ENCODE measurements at regions not wholly inside any gene's neighbourhood (a gene's known extent, or its start where the extent isn't known, plus 50 kb on each side); places are given as distances from the start of the nearest gene placed in this dataset.

GRCh38 chr4:59966758-59967157 lies 1233.4 kb upstream of the ADGRL3 start:
- no peak overlapping the region for H3K4me3 ChIP-seq (ENCODE audit: low read length)
- H3K27ac ChIP-seq (ENCODE audit: low read depth, low read length): no peak overlapping the region
- no peaks in the 10 kb centered on the region for H3K4me1 ChIP-seq (ENCODE audit: insufficient read depth, low read length)
- H3K36me3 ChIP-seq (ENCODE audit: insufficient read depth, low read length): no peaks in the 10 kb centered on the region
- no peaks in the 10 kb centered on the region for H3K9me3 ChIP-seq (ENCODE audit: insufficient read depth, low read depth, low read length)
- no peak overlapping the region for H3K9ac ChIP-seq (ENCODE audit: low read depth, low read length)
- no peaks in the 10 kb centered on the region for H3K27me3 ChIP-seq (ENCODE audit: insufficient read depth, low read length)

GRCh38 chr4:59968796-59969195 lies 1231.3 kb upstream of the ADGRL3 start:
- Histone ChIP-seq H3K9me3 (ENCODE audit: insufficient read depth, low read depth, low read length) (no peaks in the 10 kb centered on the region), H3K27me3 (ENCODE audit: insufficient read depth, low read length) (no peaks in the 10 kb centered on the region), H3K27ac (ENCODE audit: low read depth, low read length) (no peak overlapping the region), H3K4me1 (ENCODE audit: insufficient read depth, low read length) (no peaks in the 10 kb centered on the region), H3K4me3 (ENCODE audit: low read length) (no peak overlapping the region), H3K9ac (ENCODE audit: low read depth, low read length) (no peak overlapping the region), H3K36me3 (ENCODE audit: insufficient read depth, low read length) (no peaks in the 10 kb centered on the region)
- 93% methylated on average over 5 of the region's 5 CpGs for WGBS

- H3K4me3 ChIP-seq (ENCODE audit: low read length): no peak overlapping the region
- H3K4me1 ChIP-seq (ENCODE audit: insufficient read depth, low read length): no peaks in the 10 kb centered on the region
- H3K9ac ChIP-seq (ENCODE audit: low read depth, low read length): no peak overlapping the region
- H3K27me3 ChIP-seq (ENCODE audit: insufficient read depth, low read length): no peaks in the 10 kb centered on the region
- no peaks in the 10 kb centered on the region for H3K9me3 ChIP-seq (ENCODE audit: insufficient read depth, low read depth, low read length)
- H3K36me3 ChIP-seq (ENCODE audit: insufficient read depth, low read length): no peaks in the 10 kb centered on the region
- H3K27ac ChIP-seq (ENCODE audit: low read depth, low read length): no peak overlapping the region
- 99% methylated on average over 3 of the region's 3 CpGs for WGBS
Measured at GRCh38 chr4:59969909-59970308, 1230.2 kb upstream of the ADGRL3 start.

- Histone ChIP-seq H3K27me3 (ENCODE audit: insufficient read depth, low read length) (no peaks in the 10 kb centered on the region), H3K4me1 (ENCODE audit: insufficient read depth, low read length) (no peaks in the 10 kb centered on the region), H3K27ac (ENCODE audit: low read depth, low read length) (no peak overlapping the region), H3K4me3 (ENCODE audit: low read length) (no peak overlapping the region), H3K36me3 (ENCODE audit: insufficient read depth, low read length) (no peaks in the 10 kb centered on the region), H3K9me3 (ENCODE audit: insufficient read depth, low read depth, low read length) (no peaks in the 10 kb centered on the region), H3K9ac (ENCODE audit: low read depth, low read length) (no peak overlapping the region)
- 88% methylated on average over 3 of the region's 3 CpGs for WGBS
Measured at GRCh38 chr4:59971952-59972351, 1228.2 kb upstream of the ADGRL3 start.

- Histone ChIP-seq H3K4me3 (ENCODE audit: low read length) (no peak overlapping the region), H3K9me3 (ENCODE audit: insufficient read depth, low read depth, low read length) (no peaks in the 10 kb centered on the region), H3K4me1 (ENCODE audit: insufficient read depth, low read length) (no peaks in the 10 kb centered on the region), H3K27me3 (ENCODE audit: insufficient read depth, low read length) (no peaks in the 10 kb centered on the region), H3K9ac (ENCODE audit: low read depth, low read length) (no peak overlapping the region), H3K36me3 (ENCODE audit: insufficient read depth, low read length) (no peaks in the 10 kb centered on the region), H3K27ac (ENCODE audit: low read depth, low read length) (no peak overlapping the region)
- 95% methylated on average over 1 of the region's 1 CpG for WGBS
Measured at GRCh38 chr4:59973492-59973891, 1226.6 kb upstream of the ADGRL3 start.

GRCh38 chr4:59979061-59979460 lies 1221.1 kb upstream of the ADGRL3 start:
- H3K4me3 ChIP-seq (ENCODE audit: low read length): no peak overlapping the region
- WGBS: 76% methylated on average over 1 of the region's 1 CpG
- no peaks in the 10 kb centered on the region for H3K36me3 ChIP-seq (ENCODE audit: insufficient read depth, low read length)
- no peaks in the 10 kb centered on the region for H3K9me3 ChIP-seq (ENCODE audit: insufficient read depth, low read depth, low read length)
- H3K27me3 ChIP-seq (ENCODE audit: insufficient read depth, low read length): no peaks in the 10 kb centered on the region
- H3K27ac ChIP-seq (ENCODE audit: low read depth, low read length): no peak overlapping the region
- 0 out of 2 replicates have a peak, but pooled peaks cover 3% of the 10 kb centered on the region for H3K4me1 ChIP-seq (ENCODE audit: insufficient read depth, low read length)
- H3K9ac ChIP-seq (ENCODE audit: low read depth, low read length): no peak overlapping the region

- no peaks in the 10 kb centered on the region for H3K9me3 ChIP-seq (ENCODE audit: insufficient read depth, low read depth, low read length)
- no peak overlapping the region for H3K4me3 ChIP-seq (ENCODE audit: low read length)
- H3K27ac ChIP-seq (ENCODE audit: low read depth, low read length): no peak overlapping the region
- no CpG with 5 or more reads among the region's 1 CpG for WGBS
- 0 out of 2 replicates have a peak, but pooled peaks cover 3% of the 10 kb centered on the region for H3K4me1 ChIP-seq (ENCODE audit: insufficient read depth, low read length)
- H3K27me3 ChIP-seq (ENCODE audit: insufficient read depth, low read length): no peaks in the 10 kb centered on the region
- H3K9ac ChIP-seq (ENCODE audit: low read depth, low read length): no peak overlapping the region
- H3K36me3 ChIP-seq (ENCODE audit: insufficient read depth, low read length): no peaks in the 10 kb centered on the region
Measured at GRCh38 chr4:59983852-59984251, 1216.3 kb upstream of the ADGRL3 start.

- Histone ChIP-seq H3K9ac (ENCODE audit: low read depth, low read length) (no peak overlapping the region), H3K9me3 (ENCODE audit: insufficient read depth, low read depth, low read length) (0 out of 2 replicates have a peak, but pooled peaks cover 2% of the 10 kb centered on the region), H3K4me1 (ENCODE audit: insufficient read depth, low read length) (no peaks in the 10 kb centered on the region), H3K36me3 (ENCODE audit: insufficient read depth, low read length) (no peaks in the 10 kb centered on the region), H3K27me3 (ENCODE audit: insufficient read depth, low read length) (no peaks in the 10 kb centered on the region), H3K27ac (ENCODE audit: low read depth, low read length) (no peak overlapping the region), H3K4me3 (ENCODE audit: low read length) (no peak overlapping the region)
- WGBS: 97% methylated on average over 1 of the region's 1 CpG
Measured at GRCh38 chr4:59987289-59987688, 1212.8 kb upstream of the ADGRL3 start.

- Histone ChIP-seq H3K36me3 (ENCODE audit: insufficient read depth, low read length) (no peaks in the 10 kb centered on the region), H3K9me3 (ENCODE audit: insufficient read depth, low read depth, low read length) (peaks cover 54% of the 10 kb centered on the region), H3K9ac (ENCODE audit: low read depth, low read length) (no peak overlapping the region), H3K27me3 (ENCODE audit: insufficient read depth, low read length) (no peaks in the 10 kb centered on the region), H3K4me1 (ENCODE audit: insufficient read depth, low read length) (no peaks in the 10 kb centered on the region), H3K4me3 (ENCODE audit: low read length) (no peak overlapping the region), H3K27ac (ENCODE audit: low read depth, low read length) (no peak overlapping the region)
- WGBS: 100% methylated on average over 1 of the region's 1 CpG
Measured at GRCh38 chr4:59994118-59994517, 1206.0 kb upstream of the ADGRL3 start.

GRCh38 chr4:60002603-60003337 lies 1197.4 kb upstream of the ADGRL3 start:
- Histone ChIP-seq H3K4me1 (ENCODE audit: insufficient read depth, low read length) (no peaks in the 10 kb centered on the region), H3K36me3 (ENCODE audit: insufficient read depth, low read length) (no peaks in the 10 kb centered on the region), H3K4me3 (ENCODE audit: low read length) (no peak overlapping the region), H3K9me3 (ENCODE audit: insufficient read depth, low read depth, low read length) (peaks cover 23% of the 10 kb centered on the region), H3K27me3 (ENCODE audit: insufficient read depth, low read length) (no peaks in the 10 kb centered on the region), H3K27ac (ENCODE audit: low read depth, low read length) (no peak overlapping the region), H3K9ac (ENCODE audit: low read depth, low read length) (no peak overlapping the region)
- 100% methylated on average over 2 of the region's 3 CpGs for WGBS

GRCh38 chr4:60013464-60014184 lies 1186.5 kb upstream of the ADGRL3 start:
- Histone ChIP-seq H3K36me3 (ENCODE audit: insufficient read depth, low read length) (no peaks in the 10 kb centered on the region), H3K9ac (ENCODE audit: low read depth, low read length) (no peak overlapping the region), H3K27ac (ENCODE audit: low read depth, low read length) (no peak overlapping the region), H3K4me1 (ENCODE audit: insufficient read depth, low read length) (peaks cover 1% of the 10 kb centered on the region; the same call in 1 of the 2 replicates), H3K27me3 (ENCODE audit: insufficient read depth, low read length) (no peaks in the 10 kb centered on the region), H3K4me3 (ENCODE audit: low read length) (no peak overlapping the region), H3K9me3 (ENCODE audit: insufficient read depth, low read depth, low read length) (no peaks in the 10 kb centered on the region)
- WGBS: no CpG with 5 or more reads among the region's 2 CpGs

All from HUES64 (cell line).